H1 (cell line): ENCODE measurements at regions not wholly inside any gene's neighbourhood (a gene's known extent, or its start where the extent isn't known, plus 50 kb on each side); places are given as distances from the start of the nearest gene placed in this dataset.

Source experiments
- CBX5 ChIP-seq: fragments of 300-800, 300-1000 bp; sonication (generic); IDR thresholded peaks from 2 replicates; pipeline ENCODE4 v1.7.1; 2016; ENCODE audit warnings: antibody characterized with exemption, low read length, low read depth
- CTCF ChIP-seq, 3 experiments: IDR thresholded peaks; 1 replicate in 2 of 3; 2 replicates in 1 of 3; pipeline versions ENCODE4 v1.5.1 to v1.6.1; 2011; ENCODE audit warnings: low read length in 3 of 3, mild to moderate bottlenecking in 3 of 3, inconsistent platforms in 2 of 3, low read depth in 1 of 3, moderate library complexity in 1 of 3; ENCODE audit not compliant: insufficient read depth in 1 of 3; ENCODE audit errors: control extremely low read depth in 1 of 3
- HDAC2 ChIP-seq, 2 experiments: fragments of 300-600 bp in 1 of 2; sonication (generic) in 1 of 2; IDR thresholded peaks; 2 replicates each; pipeline ENCODE4 v1.6.1; 2011 to 2012; ENCODE audit warnings: low read depth in 2 of 2, low read length in 2 of 2, mild to moderate bottlenecking in 2 of 2, moderate library complexity in 2 of 2, borderline replicate concordance in 1 of 2, inconsistent platforms in 1 of 2
- RAD21 ChIP-seq, 2 experiments: IDR thresholded peaks in 1 of 2; conservative IDR thresholded peaks in 1 of 2; 2 replicates each; pipeline ENCODE4 v1.6.1; 2011; ENCODE audit warnings: low read depth in 2 of 2, low read length in 2 of 2, improper control_type of control experiment in 1 of 2, inconsistent platforms in 1 of 2, mild to moderate bottlenecking in 1 of 2, moderate library complexity in 1 of 2
- YY1 ChIP-seq: IDR thresholded peaks from 2 replicates; pipeline ENCODE4 v1.6.1; 2011; ENCODE audit warnings: low read depth, mild to moderate bottlenecking, low read length

GRCh38 chr16:6692874-6693273, 639.8 kb upstream of the RBFOX1 start:
- TF ChIP-seq YY1 (no peak), HDAC2 (IDR thresholded peaks at IDR 0.05; ENCODE audit: borderline replicate concordance in 1 of 2, low read depth in 2 of 2, low read length in 2 of 2) (no peak), CTCF (IDR thresholded peaks at IDR 0.05; ENCODE audit: control extremely low read depth in 1 of 3, insufficient read depth in 1 of 3, low read depth in 1 of 3, low read length in 3 of 3) (no peak), RAD21 (IDR thresholded peaks at IDR 0.05 in 1 of 2, conservative IDR thresholded peaks at IDR 0.05 in 1 of 2; ENCODE audit: low read depth in 2 of 2, low read length in 2 of 2) (no peak), CBX5 (no peak)
